Suprapubic skin (tissue), 3 donors: ENCODE measurements at regions not wholly inside any gene's neighbourhood (a gene's known extent, or its start where the extent isn't known, plus 50 kb on each side); places are given as distances from the start of the nearest gene placed in this dataset.

Experiments
- CTCF ChIP-seq, 2 donors: fragments of 200-600 bp in 1 of 2; fragments of 450-650 bp in 1 of 2; sonication (generic) in 1 of 2; IDR thresholded peaks; one replicate each; pipeline ENCODE4 v1.5.1; 2016 to 2019; ENCODE audit warnings: antibody characterized with exemption in 2 of 2, mild to moderate bottlenecking in 1 of 2, moderate library complexity in 1 of 2
- POLR2A ChIP-seq, 2 donors: fragments of 450-650 bp; IDR thresholded peaks; one replicate each; pipeline ENCODE4 v1.6.1; 2017; ENCODE audit warnings: antibody characterized with exemption in 2 of 2, mild to moderate bottlenecking in 2 of 2, moderate library complexity in 2 of 2

- TF ChIP-seq CTCF (IDR thresholded peaks at IDR 0.05) (no peak), POLR2A (IDR thresholded peaks at IDR 0.05) (no peak)
These were observed 260.3 kb upstream of the RORB start for GRCh38 chr9:74236857-74237256.
